Osteocyte (in vitro differentiated cells): ENCODE measurements at regions not wholly inside any gene's neighbourhood (a gene's known extent, or its start where the extent isn't known, plus 50 kb on each side); places are given as distances from the start of the nearest gene placed in this dataset.
"Not testable (repeated sequence)": the region's sequence is repeated elsewhere in the genome, so short reads cannot be mapped to it uniquely, and the experiment has no call there.

Experiments
- DNase-seq: peaks from one replicate; pipeline ENCODE4 v3.0.0; 2021; ENCODE audit warnings: mixed read lengths; ENCODE audit not compliant: unreplicated experiment; ENCODE audit errors: extremely low spot score
- H3K27ac Mint-ChIP-seq: one replicate; pipeline ENCODE4 v1.8.0; 2021; ENCODE audit warnings: mild to moderate bottlenecking, mixed read lengths; ENCODE audit not compliant: unreplicated experiment
- H3K27me3 Mint-ChIP-seq: one replicate; pipeline ENCODE4 v1.8.0; 2021; ENCODE audit warnings: mixed read lengths; ENCODE audit not compliant: unreplicated experiment
- H3K36me3 Mint-ChIP-seq: one replicate; pipeline ENCODE4 v1.8.0; 2021; ENCODE audit warnings: mixed read lengths; ENCODE audit not compliant: unreplicated experiment
- H3K4me1 Mint-ChIP-seq: one replicate; pipeline ENCODE4 v1.8.0; 2021; ENCODE audit warnings: mixed read lengths; ENCODE audit not compliant: unreplicated experiment
- H3K4me3 Mint-ChIP-seq: one replicate; pipeline ENCODE4 v1.8.0; 2021; ENCODE audit warnings: mild to moderate bottlenecking, moderate library complexity, mixed read lengths; ENCODE audit not compliant: unreplicated experiment
- H3K9me3 Mint-ChIP-seq: one replicate; pipeline ENCODE4 v1.8.0; 2021; ENCODE audit warnings: mixed read lengths; ENCODE audit not compliant: unreplicated experiment
- CTCF ChIP-seq: fragments of 200-600 bp; sonication (generic); IDR thresholded peaks from 2 replicates; pipeline ENCODE4 v1.5.0; 2021; ENCODE audit warnings: antibody characterized with exemption, mild to moderate bottlenecking, moderate library complexity

GRCh38 chr14:30064454-30064853 lies 136.8 kb upstream of the PRKD1 start:
- Mint-ChIP-seq H3K27me3 (no peaks in the 10 kb centered on the region), H3K27ac (no peak overlapping the region), H3K4me1 (no peaks in the 10 kb centered on the region), H3K36me3 (no peaks in the 10 kb centered on the region), H3K9me3 (peaks cover 13% of the 10 kb centered on the region), H3K4me3 (no peak overlapping the region)
- no peak for DNase-seq
- TF ChIP-seq CTCF, result no peak

GRCh38 chr14:30069536-30069935 lies 141.9 kb upstream of the PRKD1 start:
- no peaks in the 10 kb centered on the region for H3K4me1 Mint-ChIP-seq
- no peaks in the 10 kb centered on the region for H3K27me3 Mint-ChIP-seq
- no peak for DNase-seq
- H3K9me3 Mint-ChIP-seq, result peaks cover 21% of the 10 kb centered on the region
- TF ChIP-seq CTCF, result no peak
- no peak overlapping the region for H3K4me3 Mint-ChIP-seq
- no peaks in the 10 kb centered on the region for H3K36me3 Mint-ChIP-seq
- H3K27ac Mint-ChIP-seq, result no peak overlapping the region

GRCh38 chr14:30072454-30072853 lies 144.8 kb upstream of the PRKD1 start:
- not testable (repeated sequence) for H3K27me3 Mint-ChIP-seq, H3K4me3 Mint-ChIP-seq, H3K4me1 Mint-ChIP-seq, DNase-seq, H3K27ac Mint-ChIP-seq, H3K36me3 Mint-ChIP-seq
- H3K9me3 Mint-ChIP-seq, result peaks cover 12% of the 10 kb centered on the region

GRCh38 chr14:30077946-30078345 lies 150.3 kb upstream of the PRKD1 start:
- no peak for DNase-seq
- Mint-ChIP-seq H3K36me3 (no peaks in the 10 kb centered on the region), H3K27ac (no peak overlapping the region), H3K27me3 (no peaks in the 10 kb centered on the region), H3K4me3 (no peak overlapping the region), H3K4me1 (no peaks in the 10 kb centered on the region), H3K9me3 (peaks cover 7% of the 10 kb centered on the region)
- no peak for TF ChIP-seq CTCF

- no peaks in the 10 kb centered on the region for H3K36me3 Mint-ChIP-seq
- no peaks in the 10 kb centered on the region for H3K4me1 Mint-ChIP-seq
- no peaks in the 10 kb centered on the region for H3K27me3 Mint-ChIP-seq
- TF ChIP-seq CTCF, result no peak
- H3K27ac Mint-ChIP-seq, result no peak overlapping the region
- H3K4me3 Mint-ChIP-seq, result no peak overlapping the region
- H3K9me3 Mint-ChIP-seq, result peaks cover 7% of the 10 kb centered on the region
- no peak for DNase-seq
Observed at GRCh38 chr14:30078811-30079402, 151.3 kb upstream of the PRKD1 start.

- no peaks in the 10 kb centered on the region for H3K27me3 Mint-ChIP-seq
- peaks cover 3% of the 10 kb centered on the region for H3K9me3 Mint-ChIP-seq
- no peak overlapping the region for H3K27ac Mint-ChIP-seq
- no peak overlapping the region for H3K4me3 Mint-ChIP-seq
- DNase-seq, result no peak
- no peak for TF ChIP-seq CTCF
- no peaks in the 10 kb centered on the region for H3K4me1 Mint-ChIP-seq
- H3K36me3 Mint-ChIP-seq, result no peaks in the 10 kb centered on the region
Observed at GRCh38 chr14:30082486-30082885, 154.8 kb upstream of the PRKD1 start.
